Adipocyte (in vitro differentiated cells): ENCODE measurements at regions not wholly inside any gene's neighbourhood (a gene's known extent, or its start where the extent isn't known, plus 50 kb on each side); places are given as distances from the start of the nearest gene placed in this dataset.

Experiments used
- DNase-seq: peaks from one replicate; pipeline ENCODE4 v3.0.0-alpha.2; 2015; ENCODE audit warnings: low read depth
- H3K27me3 ChIP-seq: replicated peaks from 2 replicates; pipeline ENCODE4 v1.7.0; 2013; ENCODE audit warnings: mild to moderate bottlenecking, low read length, moderate library complexity; ENCODE audit not compliant: control insufficient read depth, insufficient read depth
- H3K36me3 ChIP-seq: 2 replicates; pipeline ENCODE4 v1.7.0; 2013; ENCODE audit warnings: low read length, mild to moderate bottlenecking, moderate library complexity; ENCODE audit not compliant: control insufficient read depth, insufficient read depth, severe bottlenecking
- H3K4me1 ChIP-seq: 2 replicates; pipeline ENCODE4 v1.7.0; 2013; ENCODE audit warnings: mild to moderate bottlenecking, low read length, moderate library complexity; ENCODE audit not compliant: control insufficient read depth, insufficient read depth
- H3K4me3 ChIP-seq: 2 replicates; pipeline ENCODE4 v1.7.0; 2013; ENCODE audit warnings: mild to moderate bottlenecking, low read length, moderate library complexity
- H3K9ac ChIP-seq: 2 replicates; pipeline ENCODE4 v1.7.0; 2013; ENCODE audit warnings: mild to moderate bottlenecking, low read length, moderate library complexity
- H3K9me3 ChIP-seq: 2 replicates; pipeline ENCODE4 v1.7.0; 2013; ENCODE audit warnings: mild to moderate bottlenecking, low read length, moderate library complexity; ENCODE audit not compliant: control insufficient read depth

DNA sequence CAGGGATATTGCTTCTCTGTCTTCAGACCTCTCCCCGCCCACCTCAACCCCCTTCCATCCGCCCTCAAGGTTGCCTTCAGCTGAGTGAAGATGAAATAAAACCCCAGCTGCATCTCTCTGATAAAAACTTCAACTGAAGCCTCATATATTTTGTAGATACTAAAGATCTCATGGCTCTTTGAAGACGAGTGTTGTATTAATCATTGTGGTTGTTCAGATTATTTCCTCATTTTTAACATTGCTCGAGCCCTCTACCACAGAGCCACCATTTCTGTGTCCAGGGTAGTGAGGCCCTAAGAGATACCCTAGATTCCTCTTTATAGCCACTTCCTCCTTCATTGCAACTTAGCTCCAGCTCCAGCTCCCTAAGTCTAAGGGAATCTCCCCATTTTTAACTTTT, 312.8 kb upstream of the ZNF507 start:
- peaks cover 20% of the 10 kb centered on the region for H3K27me3 ChIP-seq
- no peaks in the 10 kb centered on the region for H3K9me3 ChIP-seq
- no peaks in the 10 kb centered on the region for H3K36me3 ChIP-seq
- H3K4me1 ChIP-seq, result no peaks in the 10 kb centered on the region
- no peak overlapping the region for H3K9ac ChIP-seq
- H3K4me3 ChIP-seq, result no peak overlapping the region
- no peak for DNase-seq

DNA sequence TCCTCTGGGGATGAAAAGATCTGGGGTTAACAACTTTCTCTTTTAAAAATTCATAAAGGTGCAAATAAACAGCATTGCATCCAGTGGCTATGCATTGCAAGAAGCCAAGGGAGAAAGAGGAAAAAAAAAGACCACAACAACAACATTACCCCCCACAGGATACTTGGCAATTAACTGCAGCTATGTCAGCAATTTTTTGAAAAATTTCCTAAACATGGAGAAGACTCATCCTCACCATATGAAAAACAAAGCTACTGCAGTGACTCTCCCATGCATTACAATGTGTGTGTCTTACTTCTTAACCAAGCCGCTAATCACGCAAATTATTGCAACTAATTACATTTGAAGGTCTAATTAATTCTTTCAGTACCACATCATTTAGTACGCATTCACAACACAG, 309.8 kb upstream of the ZNF507 start:
- no peak for DNase-seq
- H3K4me3 ChIP-seq, result no peak overlapping the region
- H3K9me3 ChIP-seq, result no peaks in the 10 kb centered on the region
- no peaks in the 10 kb centered on the region for H3K36me3 ChIP-seq
- H3K27me3 ChIP-seq, result peaks cover 36% of the 10 kb centered on the region
- H3K9ac ChIP-seq, result no peak overlapping the region
- no peaks in the 10 kb centered on the region for H3K4me1 ChIP-seq

DNA sequence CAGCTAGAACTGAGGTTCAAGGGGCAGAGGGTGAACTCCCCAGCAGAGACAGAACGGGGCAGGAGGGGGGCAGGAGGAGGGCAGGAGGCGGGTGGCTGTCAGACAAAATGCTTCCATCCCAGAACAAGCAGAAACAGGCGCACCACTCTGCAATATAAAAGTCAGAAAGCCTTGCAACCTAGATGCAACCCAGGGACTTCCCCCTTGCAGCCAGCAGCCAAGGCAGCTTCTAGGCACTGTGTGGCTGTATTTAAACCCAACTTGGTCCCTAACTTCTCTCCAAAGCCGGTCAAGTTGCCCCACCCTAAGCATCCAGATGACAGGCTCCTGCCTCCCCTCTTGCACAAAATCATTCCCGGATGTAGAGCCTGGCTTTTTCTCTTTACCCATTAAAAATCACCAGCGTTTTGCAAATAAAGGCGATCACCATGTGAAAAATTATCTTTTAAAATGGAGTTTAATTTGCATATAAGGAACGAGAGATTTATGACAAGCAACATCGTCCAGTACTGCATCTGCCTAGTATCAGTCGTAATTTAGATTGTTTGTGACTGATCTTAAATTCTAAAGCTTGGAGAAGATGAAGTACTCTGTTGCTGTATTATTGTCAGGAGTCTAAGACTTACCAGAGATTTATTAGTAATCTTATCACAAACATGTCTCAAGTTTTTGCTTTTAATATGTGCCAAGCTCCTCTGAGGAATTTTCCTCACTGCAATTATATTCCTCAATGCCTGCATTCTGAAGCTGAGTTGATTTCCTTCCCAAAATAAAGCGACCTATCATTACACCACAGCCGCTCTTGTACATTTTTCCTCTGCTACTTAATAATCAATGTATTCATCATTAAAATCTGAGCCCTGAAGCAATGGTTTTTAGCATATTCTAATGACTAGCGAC, 307.1 kb upstream of the ZNF507 start:
- H3K4me1 ChIP-seq, result no peaks in the 10 kb centered on the region
- DNase-seq, result no peak
- no peak overlapping the region for H3K9ac ChIP-seq
- H3K9me3 ChIP-seq, result no peaks in the 10 kb centered on the region
- H3K36me3 ChIP-seq, result no peaks in the 10 kb centered on the region
- no peak overlapping the region for H3K4me3 ChIP-seq
- peaks cover 52% of the 10 kb centered on the region for H3K27me3 ChIP-seq

- peaks cover 55% of the 10 kb centered on the region for H3K27me3 ChIP-seq
- H3K4me1 ChIP-seq, result no peaks in the 10 kb centered on the region
- no peak for DNase-seq
- no peaks in the 10 kb centered on the region for H3K9me3 ChIP-seq
- H3K36me3 ChIP-seq, result no peaks in the 10 kb centered on the region
- no peak overlapping the region for H3K4me3 ChIP-seq
- H3K9ac ChIP-seq, result no peak overlapping the region
Observed at GRCh38 chr19:32038961-32039360, 306.4 kb upstream of the ZNF507 start.

GRCh38 chr19:32039440-32039839, 306.0 kb upstream of the ZNF507 start:
- H3K4me1 ChIP-seq, result no peaks in the 10 kb centered on the region
- H3K9me3 ChIP-seq, result no peaks in the 10 kb centered on the region
- no peak overlapping the region for H3K4me3 ChIP-seq
- peaks cover 57% of the 10 kb centered on the region for H3K27me3 ChIP-seq
- H3K36me3 ChIP-seq, result no peaks in the 10 kb centered on the region
- DNase-seq, result no peak
- H3K9ac ChIP-seq, result no peak overlapping the region

- H3K36me3 ChIP-seq, result no peaks in the 10 kb centered on the region
- DNase-seq, result no peak
- H3K9ac ChIP-seq, result no peak overlapping the region
- peaks cover 59% of the 10 kb centered on the region for H3K27me3 ChIP-seq
- H3K9me3 ChIP-seq, result no peaks in the 10 kb centered on the region
- no peak overlapping the region for H3K4me3 ChIP-seq
- H3K4me1 ChIP-seq, result no peaks in the 10 kb centered on the region
Observed at GRCh38 chr19:32040236-32040635, 305.2 kb upstream of the ZNF507 start.

DNA sequence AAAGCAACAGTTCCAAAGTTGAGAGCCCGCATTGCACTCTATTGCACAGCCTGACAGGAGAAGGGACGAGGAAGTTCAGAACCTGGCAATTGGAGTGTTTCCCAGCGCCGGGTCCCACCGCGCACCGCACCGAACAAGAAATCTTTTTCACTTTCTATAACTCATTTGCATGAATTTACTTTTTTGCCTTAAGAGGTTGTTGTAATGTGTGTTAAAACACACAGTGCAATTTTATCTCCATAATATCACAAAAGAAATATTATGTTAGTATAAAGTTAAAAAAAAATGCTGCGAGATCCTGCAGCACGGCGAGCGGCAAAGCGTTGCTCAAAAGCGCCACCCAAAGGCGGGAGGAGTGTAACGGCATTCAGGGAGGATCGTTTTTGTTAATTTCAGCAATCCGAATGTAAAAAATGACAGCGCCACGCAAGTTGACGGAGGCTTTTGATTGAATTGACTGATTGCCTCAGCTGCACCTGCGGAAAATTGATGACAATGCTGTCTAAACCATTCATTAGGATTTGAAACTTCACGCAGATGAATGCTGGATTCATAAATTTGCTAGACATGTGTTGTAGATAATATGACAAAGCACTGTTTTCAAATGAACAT, 303.6 kb upstream of the ZNF507 start:
- H3K9me3 ChIP-seq, result no peaks in the 10 kb centered on the region
- no peaks in the 10 kb centered on the region for H3K4me1 ChIP-seq
- peaks cover 55% of the 10 kb centered on the region for H3K27me3 ChIP-seq
- DNase-seq, result peak; percentile 4
- no peaks in the 10 kb centered on the region for H3K36me3 ChIP-seq
- H3K9ac ChIP-seq, result no peak overlapping the region
- H3K4me3 ChIP-seq, result peak overlapping the region; percentile 68

DNA sequence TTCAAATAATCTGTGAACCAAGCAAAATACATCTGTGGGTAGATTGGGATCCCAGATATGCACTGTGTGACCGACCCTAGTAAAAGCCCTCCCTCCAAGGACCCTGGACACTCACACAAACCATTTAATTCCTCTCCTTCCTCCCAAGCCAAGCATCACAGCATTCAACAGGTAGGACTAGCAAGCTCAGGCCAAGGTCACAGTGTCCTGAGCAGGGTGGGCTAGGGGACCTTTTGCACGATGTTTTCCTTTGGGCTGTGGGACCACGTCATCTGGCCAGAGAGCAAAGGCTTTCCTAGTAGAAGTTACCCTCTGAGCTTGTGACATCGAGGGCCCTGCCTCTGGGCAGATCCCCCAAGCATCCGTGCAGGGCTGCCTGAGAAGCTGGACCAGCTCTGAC, 297.6 kb upstream of the ZNF507 start:
- Histone ChIP-seq H3K9me3 (no peaks in the 10 kb centered on the region), H3K4me3 (no peak overlapping the region), H3K4me1 (no peaks in the 10 kb centered on the region), H3K9ac (no peak overlapping the region), H3K36me3 (no peaks in the 10 kb centered on the region), H3K27me3 (peaks cover 49% of the 10 kb centered on the region)
- no peak for DNase-seq

DNA sequence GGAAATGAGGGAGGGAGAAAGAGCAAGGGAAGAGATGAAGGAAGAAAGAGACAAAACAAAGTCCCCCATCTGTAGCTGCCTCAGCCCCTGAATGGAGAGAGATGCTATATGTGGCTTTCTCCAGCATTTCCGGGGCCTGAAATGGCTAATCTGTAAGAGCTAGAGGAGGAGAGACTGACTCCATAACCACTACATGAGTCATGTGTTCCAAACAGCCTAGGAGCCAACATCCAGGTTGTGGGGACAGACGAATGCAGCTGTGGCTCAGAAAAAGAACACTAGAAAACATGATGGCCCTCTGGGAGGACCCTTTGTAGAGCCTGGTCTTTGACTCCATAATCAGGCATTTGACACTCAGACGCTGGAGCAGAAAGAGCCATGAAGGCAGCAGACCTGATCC, 292.0 kb upstream of the ZNF507 start:
- H3K36me3 ChIP-seq, result no peaks in the 10 kb centered on the region
- H3K9me3 ChIP-seq, result no peaks in the 10 kb centered on the region
- no peak for DNase-seq
- H3K4me1 ChIP-seq, result no peaks in the 10 kb centered on the region
- H3K4me3 ChIP-seq, result no peak overlapping the region
- H3K27me3 ChIP-seq, result peaks cover 23% of the 10 kb centered on the region
- H3K9ac ChIP-seq, result no peak overlapping the region

- no peak overlapping the region for H3K9ac ChIP-seq
- H3K36me3 ChIP-seq, result no peaks in the 10 kb centered on the region
- H3K9me3 ChIP-seq, result no peaks in the 10 kb centered on the region
- DNase-seq, result no peak
- H3K4me3 ChIP-seq, result no peak overlapping the region
- H3K4me1 ChIP-seq, result no peaks in the 10 kb centered on the region
- peaks cover 19% of the 10 kb centered on the region for H3K27me3 ChIP-seq
Observed at GRCh38 chr19:32053861-32054260, 291.5 kb upstream of the ZNF507 start.

DNA sequence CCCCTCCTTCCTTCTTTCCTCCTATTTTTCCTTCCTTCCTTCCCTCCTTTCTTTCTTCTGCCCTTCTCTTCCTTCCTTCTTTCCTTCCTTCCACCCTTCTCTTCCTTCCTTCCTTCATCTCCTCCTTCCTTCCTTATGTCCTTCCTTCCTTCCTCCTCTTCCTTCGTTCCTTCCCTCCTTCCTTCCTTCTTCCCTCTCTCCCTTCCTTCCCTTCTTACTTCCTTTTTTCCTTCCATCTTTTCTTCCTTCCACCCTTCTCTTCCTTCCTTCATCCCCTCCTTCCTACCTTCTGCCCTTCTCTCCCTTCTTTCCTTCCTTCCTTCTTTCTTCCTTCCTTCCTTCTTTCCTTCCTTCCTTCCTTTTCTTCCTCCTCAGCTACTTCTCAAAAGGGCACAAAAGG, 287.3 kb upstream of the ZNF507 start:
- peaks cover 8% of the 10 kb centered on the region for H3K27me3 ChIP-seq
- DNase-seq, result no peak
- H3K4me1 ChIP-seq, result no peaks in the 10 kb centered on the region
- H3K4me3 ChIP-seq, result no peak overlapping the region
- H3K9ac ChIP-seq, result no peak overlapping the region
- H3K36me3 ChIP-seq, result no peaks in the 10 kb centered on the region
- H3K9me3 ChIP-seq, result no peaks in the 10 kb centered on the region
